ENCODE measurements at regions not wholly inside any gene's neighbourhood (a gene's known extent, or its start where the extent isn't known, plus 50 kb on each side); places are given as distances from the start of the nearest gene placed in this dataset.

DNA sequence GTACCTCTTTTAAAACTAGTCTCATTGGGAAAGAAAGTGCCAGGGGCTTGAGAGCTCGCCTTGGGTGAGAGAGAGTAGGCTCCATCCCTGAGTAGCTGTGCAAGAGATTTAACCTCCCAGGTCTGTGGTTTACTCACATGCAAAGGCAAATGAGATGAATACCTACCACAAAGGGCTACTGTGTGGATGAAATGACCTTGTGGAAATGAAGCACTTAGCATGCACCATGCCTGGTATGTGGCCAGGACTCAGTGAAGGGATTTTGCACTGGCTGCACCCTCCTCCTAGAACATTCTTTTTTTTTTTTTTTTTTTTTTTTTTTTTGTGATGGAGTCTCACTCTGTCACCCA, 120.3 kb downstream of the PROX1 start:
- DNase-seq (ENCODE audit: low read depth), result no peak
- no peak overlapping the region for H3K4me3 ChIP-seq (ENCODE audit: low read depth, low read length)
- TF ChIP-seq POLR2A (IDR thresholded peaks at IDR 0.05; ENCODE audit: extremely low read depth, insufficient read length) (no peak), MYC (IDR thresholded peaks at IDR 0.05; ENCODE audit: low read depth, low read length) (no peak)
- TF ChIP-seq, protein P1, sequence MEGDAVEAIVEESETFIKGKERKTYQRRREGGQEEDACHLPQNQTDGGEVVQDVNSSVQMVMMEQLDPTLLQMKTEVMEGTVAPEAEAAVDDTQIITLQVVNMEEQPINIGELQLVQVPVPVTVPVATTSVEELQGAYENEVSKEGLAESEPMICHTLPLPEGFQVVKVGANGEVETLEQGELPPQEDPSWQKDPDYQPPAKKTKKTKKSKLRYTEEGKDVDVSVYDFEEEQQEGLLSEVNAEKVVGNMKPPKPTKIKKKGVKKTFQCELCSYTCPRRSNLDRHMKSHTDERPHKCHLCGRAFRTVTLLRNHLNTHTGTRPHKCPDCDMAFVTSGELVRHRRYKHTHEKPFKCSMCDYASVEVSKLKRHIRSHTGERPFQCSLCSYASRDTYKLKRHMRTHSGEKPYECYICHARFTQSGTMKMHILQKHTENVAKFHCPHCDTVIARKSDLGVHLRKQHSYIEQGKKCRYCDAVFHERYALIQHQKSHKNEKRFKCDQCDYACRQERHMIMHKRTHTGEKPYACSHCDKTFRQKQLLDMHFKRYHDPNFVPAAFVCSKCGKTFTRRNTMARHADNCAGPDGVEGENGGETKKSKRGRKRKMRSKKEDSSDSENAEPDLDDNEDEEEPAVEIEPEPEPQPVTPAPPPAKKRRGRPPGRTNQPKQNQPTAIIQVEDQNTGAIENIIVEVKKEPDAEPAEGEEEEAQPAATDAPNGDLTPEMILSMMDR (IDR thresholded peaks at IDR 0.05; ENCODE audit: low read depth, low read length), result no peak
- TF ChIP-seq, protein P2, sequence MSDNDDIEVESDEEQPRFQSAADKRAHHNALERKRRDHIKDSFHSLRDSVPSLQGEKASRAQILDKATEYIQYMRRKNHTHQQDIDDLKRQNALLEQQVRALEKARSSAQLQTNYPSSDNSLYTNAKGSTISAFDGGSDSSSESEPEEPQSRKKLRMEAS (IDR thresholded peaks at IDR 0.05; ENCODE audit: low read depth, low read length), result no peak

DNA sequence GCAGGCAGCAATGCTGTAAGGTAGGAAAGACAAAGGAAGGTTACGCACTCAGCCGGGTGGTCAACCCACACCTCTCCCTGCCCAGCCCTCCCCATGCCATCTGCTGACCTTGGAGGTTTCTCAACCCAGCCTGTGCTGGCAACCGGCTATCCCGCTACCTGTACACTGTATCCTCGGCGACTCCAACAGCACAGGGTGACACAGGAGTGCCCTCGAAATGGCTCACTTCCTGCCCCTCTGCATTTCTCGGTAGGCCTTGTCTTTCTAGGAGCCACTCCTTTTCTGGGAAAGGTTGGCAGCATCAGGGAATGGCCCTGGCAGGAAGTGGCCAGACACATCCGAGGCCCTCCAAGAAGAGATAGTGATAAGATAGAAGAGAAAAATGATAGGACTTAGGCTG, 124.0 kb downstream of the PROX1 start:
- DNase-seq (ENCODE audit: low read depth), result no peak
- no peak overlapping the region for H3K4me3 ChIP-seq (ENCODE audit: low read depth, low read length)
- no peak for TF ChIP-seq MYC (IDR thresholded peaks at IDR 0.05; ENCODE audit: low read depth, low read length)
- no peak for TF ChIP-seq POLR2A (IDR thresholded peaks at IDR 0.05; ENCODE audit: extremely low read depth, insufficient read length)
- TF ChIP-seq, protein P2 (IDR thresholded peaks at IDR 0.05; ENCODE audit: low read depth, low read length), result no peak
- TF ChIP-seq, protein P1 (IDR thresholded peaks at IDR 0.05; ENCODE audit: low read depth, low read length), result no peak

DNA sequence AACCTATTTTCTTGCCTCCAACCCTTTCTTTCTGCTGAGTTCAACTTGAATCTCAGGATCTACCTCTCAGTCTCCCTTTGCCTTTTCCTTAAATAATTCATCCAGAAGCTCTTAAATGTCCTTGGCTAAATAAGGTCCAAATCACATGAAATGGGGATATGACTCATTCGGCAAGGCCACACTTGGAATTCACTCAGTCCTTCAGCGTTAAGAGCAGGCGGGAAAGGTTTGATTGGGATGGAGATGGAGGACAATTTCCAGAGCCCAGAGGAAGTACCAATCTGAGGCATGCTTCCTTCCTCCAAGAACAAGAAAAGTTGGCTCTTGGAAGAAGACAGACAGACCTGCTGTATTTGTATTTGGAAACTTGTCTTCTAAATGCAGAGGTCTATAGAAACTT, 128.5 kb downstream of the PROX1 start:
- no peak for DNase-seq (ENCODE audit: low read depth)
- H3K4me3 ChIP-seq (ENCODE audit: low read depth, low read length), result no peak overlapping the region
- TF ChIP-seq MYC (IDR thresholded peaks at IDR 0.05; ENCODE audit: low read depth, low read length) (no peak), POLR2A (IDR thresholded peaks at IDR 0.05; ENCODE audit: extremely low read depth, insufficient read length) (no peak)
- TF ChIP-seq, protein P1 (IDR thresholded peaks at IDR 0.05; ENCODE audit: low read depth, low read length), result no peak
- TF ChIP-seq, protein P2 (IDR thresholded peaks at IDR 0.05; ENCODE audit: low read depth, low read length), result no peak

DNA sequence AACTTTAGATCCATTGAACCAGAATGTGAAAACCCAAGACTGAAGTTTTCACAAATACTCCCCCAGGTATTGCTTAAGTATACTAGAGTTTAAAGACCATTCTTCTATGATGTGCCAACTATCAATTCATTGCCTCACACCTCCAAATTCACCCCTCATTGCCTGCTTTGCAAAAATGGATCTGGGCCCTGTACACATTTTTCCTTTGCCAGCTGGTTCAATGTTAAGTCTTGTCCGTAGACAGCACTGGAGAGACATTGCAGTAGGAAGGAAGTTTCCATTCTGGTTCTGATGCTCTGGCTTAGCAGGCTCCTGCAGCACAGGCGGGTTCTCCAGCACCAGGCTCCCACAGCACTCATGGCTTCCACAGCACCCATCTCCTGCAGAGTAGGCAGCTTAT, 130.0 kb downstream of the PROX1 start:
- no peak overlapping the region for H3K4me3 ChIP-seq (ENCODE audit: low read depth, low read length)
- DNase-seq (ENCODE audit: low read depth), result no peak
- no peak for TF ChIP-seq MYC (IDR thresholded peaks at IDR 0.05; ENCODE audit: low read depth, low read length)
- TF ChIP-seq, protein P2 (IDR thresholded peaks at IDR 0.05; ENCODE audit: low read depth, low read length), result no peak
- no peak for TF ChIP-seq POLR2A (IDR thresholded peaks at IDR 0.05; ENCODE audit: extremely low read depth, insufficient read length)
- TF ChIP-seq, protein P1 (IDR thresholded peaks at IDR 0.05; ENCODE audit: low read depth, low read length), result no peak

DNA sequence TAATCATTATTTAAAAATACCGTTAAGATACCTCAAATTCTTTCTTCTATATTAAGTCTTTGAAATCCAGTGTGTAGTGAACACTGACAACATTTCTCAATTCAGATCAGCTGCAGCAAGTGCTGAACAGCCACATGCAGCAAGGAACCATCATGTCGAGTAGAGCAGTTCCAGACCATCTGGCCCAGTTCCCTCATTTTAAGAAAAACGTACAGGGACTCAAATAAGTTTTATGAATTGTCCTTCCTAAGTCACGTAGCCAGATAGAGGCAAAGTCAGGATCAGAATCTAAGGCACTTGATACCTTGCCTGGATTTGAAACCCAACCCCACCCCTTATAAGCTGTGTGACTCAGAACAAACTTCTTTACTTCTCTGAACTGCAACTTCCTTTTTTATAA, 132.4 kb downstream of the PROX1 start:
- no peak overlapping the region for H3K4me3 ChIP-seq (ENCODE audit: low read depth, low read length)
- TF ChIP-seq, protein P2 (IDR thresholded peaks at IDR 0.05; ENCODE audit: low read depth, low read length), result no peak
- TF ChIP-seq POLR2A (IDR thresholded peaks at IDR 0.05; ENCODE audit: extremely low read depth, insufficient read length), result no peak
- no peak for TF ChIP-seq MYC (IDR thresholded peaks at IDR 0.05; ENCODE audit: low read depth, low read length)
- TF ChIP-seq, protein P1 (IDR thresholded peaks at IDR 0.05; ENCODE audit: low read depth, low read length), result no peak
- DNase-seq (ENCODE audit: low read depth), result no peak

DNA sequence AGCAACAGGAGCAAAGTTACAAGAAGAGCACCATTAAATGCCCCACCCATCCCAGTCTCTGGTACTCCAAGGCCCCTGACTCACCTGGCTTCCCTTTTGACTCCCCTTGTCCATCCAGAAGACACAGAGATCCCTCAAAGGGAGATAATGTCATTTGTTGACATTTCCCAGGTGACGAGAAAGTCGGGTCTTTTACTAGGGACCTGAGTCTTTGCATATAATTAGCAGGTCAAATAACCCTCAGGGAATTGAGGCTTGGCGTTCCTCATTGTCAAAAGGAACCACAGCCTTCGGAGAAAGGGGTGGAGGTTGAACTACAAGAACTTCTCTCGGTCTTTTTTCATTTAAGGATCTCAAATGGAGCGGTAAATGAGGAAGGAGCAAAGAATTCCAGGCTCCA, 133.2 kb downstream of the PROX1 start:
- TF ChIP-seq, protein P2 (IDR thresholded peaks at IDR 0.05; ENCODE audit: low read depth, low read length), result no peak
- TF ChIP-seq MYC (IDR thresholded peaks at IDR 0.05; ENCODE audit: low read depth, low read length) (no peak), POLR2A (IDR thresholded peaks at IDR 0.05; ENCODE audit: extremely low read depth, insufficient read length) (no peak)
- TF ChIP-seq, protein P1 (IDR thresholded peaks at IDR 0.05; ENCODE audit: low read depth, low read length), result no peak
- no peak for DNase-seq (ENCODE audit: low read depth)
- no peak overlapping the region for H3K4me3 ChIP-seq (ENCODE audit: low read depth, low read length)

Measured in NB4 (cell line).